NCI-H1417 (cell line): ENCODE measurements at regions not wholly inside any gene's neighbourhood (a gene's known extent, or its start where the extent isn't known, plus 50 kb on each side); places are given as distances from the start of the nearest gene placed in this dataset.

Source experiments
- DNase-seq, 3 experiments: peaks; one replicate each; lab custom pipeline; 2025; lab: John Stamatoyannopoulos, UW

GRCh38 chr9:73011956-73012355, 59.1 kb upstream of the ALDH1A1 start:
- no peak for DNase-seq

GRCh38 chr9:73011181-73011750, 58.4 kb upstream of the ALDH1A1 start:
- DNase-seq, result no peak

- no peak for DNase-seq
Measured at GRCh38 chr9:73009649-73010288, 56.9 kb upstream of the ALDH1A1 start.

GRCh38 chr9:73007966-73008672, 55.3 kb upstream of the ALDH1A1 start:
- no peak for DNase-seq

- no peak for DNase-seq
Measured at GRCh38 chr9:73006986-73007385, 54.1 kb upstream of the ALDH1A1 start.
